H9 (cell line): ENCODE measurements at regions not wholly inside any gene's neighbourhood (a gene's known extent, or its start where the extent isn't known, plus 50 kb on each side); places are given as distances from the start of the nearest gene placed in this dataset.

ENCODE experiments used
- DNase-seq: peaks from one replicate; pipeline ENCODE4 v3.0.0-alpha.2; 2017
- H2AFZ ChIP-seq: one replicate; pipeline ENCODE4 v1.6.1; 2013; ENCODE audit warnings: mild to moderate bottlenecking, low read length, control low read depth, moderate library complexity
- H2AK5ac ChIP-seq: 2 replicates; pipeline ENCODE4 v1.6.1; 2013; ENCODE audit warnings: low read length, control low read depth, mixed read lengths; ENCODE audit not compliant: insufficient read length
- H2BK120ac ChIP-seq: one replicate; pipeline ENCODE4 v1.6.1; 2013; ENCODE audit warnings: low read depth, mild to moderate bottlenecking, low read length, control low read depth, inconsistent platforms; ENCODE audit not compliant: poor library complexity, severe bottlenecking
- H2BK12ac ChIP-seq: 2 replicates; pipeline ENCODE4 v1.6.1; 2013; ENCODE audit warnings: low read length, control low read depth, mixed read lengths, low read depth; ENCODE audit not compliant: insufficient read length
- H2BK15ac ChIP-seq: 2 replicates; pipeline ENCODE4 v1.6.1; 2013; ENCODE audit warnings: low read depth, low read length, control low read depth
- H2BK20ac ChIP-seq: one replicate; pipeline ENCODE4 v1.6.1; 2013; ENCODE audit warnings: low read depth, mild to moderate bottlenecking, low read length, control low read depth, inconsistent platforms; ENCODE audit not compliant: poor library complexity, severe bottlenecking
- H2BK5ac ChIP-seq: 2 replicates; pipeline ENCODE4 v1.6.1; 2013; ENCODE audit warnings: low read length, control low read depth, mixed read lengths; ENCODE audit not compliant: insufficient read length
- H3K14ac ChIP-seq: 2 replicates; pipeline ENCODE4 v1.6.1; 2013; ENCODE audit warnings: low read length, control low read depth; ENCODE audit not compliant: insufficient read depth
- H3K18ac ChIP-seq: 2 replicates; pipeline ENCODE4 v1.6.1; 2013; ENCODE audit warnings: low read depth, mild to moderate bottlenecking, mixed read lengths, low read length, control low read depth; ENCODE audit not compliant: insufficient read length
- H3K23ac ChIP-seq: 2 replicates; pipeline ENCODE4 v1.6.1; 2013; ENCODE audit warnings: low read length, control low read depth, mixed read lengths, low read depth; ENCODE audit not compliant: insufficient read length
- H3K23me2 ChIP-seq: 2 replicates; pipeline ENCODE4 v1.6.1; 2013; ENCODE audit warnings: low read depth, mild to moderate bottlenecking, mixed read lengths, low read length, control low read depth; ENCODE audit not compliant: insufficient read length, poor library complexity, severe bottlenecking
- H3K27ac ChIP-seq: 2 replicates; pipeline ENCODE4 v1.5.1; 2013; ENCODE audit warnings: low read length, control low read depth, mixed read lengths, low read depth; ENCODE audit not compliant: insufficient read length
- H3K27me3 ChIP-seq: 2 replicates; pipeline ENCODE4 v1.6.1; 2013; ENCODE audit warnings: low read length, control low read depth, inconsistent platforms; ENCODE audit not compliant: insufficient read depth
- H3K4ac ChIP-seq: 2 replicates; pipeline ENCODE4 v1.6.1; 2013; ENCODE audit warnings: low read depth, mild to moderate bottlenecking, control low read depth, inconsistent platforms, low read length, moderate library complexity
- H3K4me1 ChIP-seq: 2 replicates; pipeline ENCODE4 v1.6.1; 2013; ENCODE audit warnings: low read length, control low read depth, inconsistent platforms; ENCODE audit not compliant: insufficient read depth
- H3K4me2 ChIP-seq: 2 replicates; pipeline ENCODE4 v1.6.1; 2013; ENCODE audit warnings: low read length, control low read depth, mixed read lengths; ENCODE audit not compliant: insufficient read length, insufficient read depth
- H3K56ac ChIP-seq: 2 replicates; pipeline ENCODE4 v1.6.1; 2013; ENCODE audit warnings: low read depth, mild to moderate bottlenecking, mixed read lengths, low read length, control low read depth; ENCODE audit not compliant: insufficient read length
- H3K79me1 ChIP-seq: 2 replicates; pipeline ENCODE4 v1.6.1; 2013; ENCODE audit warnings: low read depth, mild to moderate bottlenecking, moderate library complexity, low read length, control low read depth, inconsistent platforms; ENCODE audit not compliant: insufficient read depth, poor library complexity, severe bottlenecking
- H3K79me2 ChIP-seq: 2 replicates; pipeline ENCODE4 v1.6.1; 2013; ENCODE audit warnings: low read length, control low read depth, inconsistent platforms; ENCODE audit not compliant: insufficient read depth
- H3K9ac ChIP-seq: 2 replicates; pipeline ENCODE4 v1.6.1; 2013; ENCODE audit warnings: low read length, control low read depth, mixed read lengths; ENCODE audit not compliant: insufficient read length; ENCODE audit errors: extremely low read depth
- H3K9me3 ChIP-seq: one replicate; pipeline ENCODE4 v1.6.1; 2013; ENCODE audit warnings: low read depth, low read length, inconsistent platforms; ENCODE audit not compliant: control insufficient read depth
- H3T11ph ChIP-seq: one replicate; pipeline ENCODE4 v1.6.1; 2013; ENCODE audit warnings: mild to moderate bottlenecking, low read length, control low read depth, inconsistent platforms
- H4K20me1 ChIP-seq: one replicate; pipeline ENCODE4 v1.6.1; 2013; ENCODE audit not compliant: control insufficient read depth, insufficient read length, insufficient read depth
- H4K5ac ChIP-seq: 2 replicates; pipeline ENCODE4 v1.6.1; 2013; ENCODE audit warnings: low read depth, mild to moderate bottlenecking, mixed read lengths, low read length, control low read depth; ENCODE audit not compliant: insufficient read length
- H4K8ac ChIP-seq: replicated peaks from 2 replicates; pipeline ENCODE4 v1.6.1; 2013; ENCODE audit warnings: low read length, control low read depth, mixed read lengths, low read depth; ENCODE audit not compliant: insufficient read length
- H4K91ac ChIP-seq: 2 replicates; pipeline ENCODE4 v1.6.1; 2013; ENCODE audit warnings: low read depth, mild to moderate bottlenecking, moderate library complexity, mixed read lengths, low read length, control low read depth; ENCODE audit not compliant: insufficient read length
- H3K27ac Mint-ChIP-seq, 3 experiments: 2 replicates in 2 of 3; 3 replicates in 1 of 3; pipeline ENCODE4 v1.8.0; 2020 to 2021; ENCODE audit warnings: mixed read lengths in 3 of 3, mild to moderate bottlenecking in 1 of 3, moderate library complexity in 1 of 3
- H3K27me3 Mint-ChIP-seq: 2 replicates; pipeline ENCODE4 v1.8.0; 2021; ENCODE audit warnings: low read depth, mild to moderate bottlenecking, moderate library complexity, mixed read lengths
- H3K36me3 Mint-ChIP-seq, 3 experiments: 2 replicates in 2 of 3; 3 replicates in 1 of 3; pipeline ENCODE4 v1.8.0; 2020 to 2021; ENCODE audit warnings: low read depth in 3 of 3, mixed read lengths in 3 of 3; ENCODE audit not compliant: insufficient read depth in 1 of 3
- H3K4me1 Mint-ChIP-seq, 2 experiments: 2 replicates each; pipeline ENCODE4 v1.8.0; 2020; ENCODE audit warnings: mixed read lengths in 2 of 2
- H3K4me3 Mint-ChIP-seq, 2 experiments: 2 replicates in 1 of 2; 3 replicates in 1 of 2; pipeline ENCODE4 v1.8.0; 2020 to 2021; ENCODE audit warnings: mild to moderate bottlenecking in 2 of 2, mixed read lengths in 2 of 2, moderate library complexity in 1 of 2
- H3K9me3 Mint-ChIP-seq, 2 experiments: 2 replicates in 1 of 2; 3 replicates in 1 of 2; pipeline ENCODE4 v1.8.0; 2020; ENCODE audit warnings: mild to moderate bottlenecking in 2 of 2, mixed read lengths in 2 of 2, moderate library complexity in 1 of 2
- WGBS: extraction: QIAGEN DNeasy Blood & Tissue Kit; methylation state at CpG from one replicate; pipeline ENCODE4 v1.1.7; 2013; ENCODE audit warnings: missing lambda C conversion rate, low lambda C conversion rate, mixed read lengths; ENCODE audit not compliant: insufficient read length; ENCODE audit errors: extremely low coverage; 5-methylcytosine and 5-hydroxymethylcytosine counted together
- TF ChIP-seq, protein P1 (sequence below): fragments of 200-600 bp; sonication (generic); conservative IDR thresholded peaks from 3 replicates; pipeline ENCODE4 v1.8.0; 2021; ENCODE audit warnings: antibody characterized with exemption, mild to moderate bottlenecking

GRCh38 chr11:13551834-13552233, 56.0 kb upstream of the PTH start:
- H3K4ac ChIP-seq, result no peak overlapping the region
- no peak overlapping the region for H3K56ac ChIP-seq
- H3K23me2 ChIP-seq, result no peaks in the 10 kb centered on the region
- no peak overlapping the region for H2BK15ac ChIP-seq
- H3K27ac Mint-ChIP-seq, result no peak overlapping the region
- H3K9me3 ChIP-seq, result no peaks in the 10 kb centered on the region
- no peak overlapping the region for H3K14ac ChIP-seq
- no peak overlapping the region for H2BK5ac ChIP-seq
- no peaks in the 10 kb centered on the region for H3K27me3 ChIP-seq
- H3K23ac ChIP-seq, result no peak overlapping the region
- no peak overlapping the region for H3K4me3 Mint-ChIP-seq
- no peak overlapping the region for H4K8ac ChIP-seq
- no peaks in the 10 kb centered on the region for H4K20me1 ChIP-seq
- no peak overlapping the region for H4K5ac ChIP-seq
- no peak overlapping the region for H3K4me2 ChIP-seq
- no peak overlapping the region for H2BK120ac ChIP-seq
- H2BK12ac ChIP-seq, result no peak overlapping the region
- H3K27ac ChIP-seq, result no peak overlapping the region
- H3K18ac ChIP-seq, result no peak overlapping the region
- no peak overlapping the region for H4K91ac ChIP-seq
- DNase-seq, result no peak
- H3K79me1 ChIP-seq, result no peaks in the 10 kb centered on the region
- no peaks in the 10 kb centered on the region for H3K79me2 ChIP-seq
- no peak overlapping the region for H3K9ac ChIP-seq
- TF ChIP-seq, protein P1, sequence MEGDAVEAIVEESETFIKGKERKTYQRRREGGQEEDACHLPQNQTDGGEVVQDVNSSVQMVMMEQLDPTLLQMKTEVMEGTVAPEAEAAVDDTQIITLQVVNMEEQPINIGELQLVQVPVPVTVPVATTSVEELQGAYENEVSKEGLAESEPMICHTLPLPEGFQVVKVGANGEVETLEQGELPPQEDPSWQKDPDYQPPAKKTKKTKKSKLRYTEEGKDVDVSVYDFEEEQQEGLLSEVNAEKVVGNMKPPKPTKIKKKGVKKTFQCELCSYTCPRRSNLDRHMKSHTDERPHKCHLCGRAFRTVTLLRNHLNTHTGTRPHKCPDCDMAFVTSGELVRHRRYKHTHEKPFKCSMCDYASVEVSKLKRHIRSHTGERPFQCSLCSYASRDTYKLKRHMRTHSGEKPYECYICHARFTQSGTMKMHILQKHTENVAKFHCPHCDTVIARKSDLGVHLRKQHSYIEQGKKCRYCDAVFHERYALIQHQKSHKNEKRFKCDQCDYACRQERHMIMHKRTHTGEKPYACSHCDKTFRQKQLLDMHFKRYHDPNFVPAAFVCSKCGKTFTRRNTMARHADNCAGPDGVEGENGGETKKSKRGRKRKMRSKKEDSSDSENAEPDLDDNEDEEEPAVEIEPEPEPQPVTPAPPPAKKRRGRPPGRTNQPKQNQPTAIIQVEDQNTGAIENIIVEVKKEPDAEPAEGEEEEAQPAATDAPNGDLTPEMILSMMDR, result no peak
- peaks cover 26% of the 10 kb centered on the region in 2 experiments for H3K9me3 Mint-ChIP-seq
- peaks cover 3 to 12% (median 6%) of the 10 kb centered on the region in 3 experiments; a peak in 6 of 7 replicates for H3K36me3 Mint-ChIP-seq
- no peak overlapping the region for H2AFZ ChIP-seq
- H3T11ph ChIP-seq, result no peak overlapping the region
- no peaks in the 10 kb centered on the region for H3K27me3 Mint-ChIP-seq
- no peak overlapping the region for H2BK20ac ChIP-seq
- WGBS, result no CpG with 5 or more reads among the region's 6 CpGs
- H3K4me1 Mint-ChIP-seq, result no peaks in the 10 kb centered on the region
- no peak overlapping the region for H2AK5ac ChIP-seq
- H3K4me1 ChIP-seq, result no peaks in the 10 kb centered on the region
